GM06990 (cell line): ENCODE measurements at regions not wholly inside any gene's neighbourhood (a gene's known extent, or its start where the extent isn't known, plus 50 kb on each side); places are given as distances from the start of the nearest gene placed in this dataset.

Source experiments
- DNase-seq: peaks from one replicate; pipeline ENCODE4 v3.0.0-alpha.2; 2011; ENCODE audit not compliant: insufficient read length; ENCODE audit errors: extremely low read depth
- H3K27me3 ChIP-seq: replicated peaks from 2 replicates; pipeline ENCODE4 v1.6.0; 2011; ENCODE audit warnings: low read length; ENCODE audit not compliant: control insufficient read depth, insufficient read depth
- H3K36me3 ChIP-seq: 2 replicates; pipeline ENCODE4 v1.5.1; 2011; ENCODE audit warnings: low read length; ENCODE audit not compliant: control insufficient read depth, insufficient read depth
- H3K4me3 ChIP-seq: replicated peaks from 2 replicates; pipeline ENCODE4 v1.5.1; 2011; ENCODE audit warnings: low read depth, mild to moderate bottlenecking, control low read depth, low read length
- TF ChIP-seq, protein P1 (sequence below): IDR thresholded peaks from 2 replicates; pipeline ENCODE4 v1.5.1; 2011; ENCODE audit warnings: low read length, control low read depth, mild to moderate bottlenecking, inconsistent platforms; ENCODE audit not compliant: insufficient read depth, poor library complexity, severe bottlenecking

DNA sequence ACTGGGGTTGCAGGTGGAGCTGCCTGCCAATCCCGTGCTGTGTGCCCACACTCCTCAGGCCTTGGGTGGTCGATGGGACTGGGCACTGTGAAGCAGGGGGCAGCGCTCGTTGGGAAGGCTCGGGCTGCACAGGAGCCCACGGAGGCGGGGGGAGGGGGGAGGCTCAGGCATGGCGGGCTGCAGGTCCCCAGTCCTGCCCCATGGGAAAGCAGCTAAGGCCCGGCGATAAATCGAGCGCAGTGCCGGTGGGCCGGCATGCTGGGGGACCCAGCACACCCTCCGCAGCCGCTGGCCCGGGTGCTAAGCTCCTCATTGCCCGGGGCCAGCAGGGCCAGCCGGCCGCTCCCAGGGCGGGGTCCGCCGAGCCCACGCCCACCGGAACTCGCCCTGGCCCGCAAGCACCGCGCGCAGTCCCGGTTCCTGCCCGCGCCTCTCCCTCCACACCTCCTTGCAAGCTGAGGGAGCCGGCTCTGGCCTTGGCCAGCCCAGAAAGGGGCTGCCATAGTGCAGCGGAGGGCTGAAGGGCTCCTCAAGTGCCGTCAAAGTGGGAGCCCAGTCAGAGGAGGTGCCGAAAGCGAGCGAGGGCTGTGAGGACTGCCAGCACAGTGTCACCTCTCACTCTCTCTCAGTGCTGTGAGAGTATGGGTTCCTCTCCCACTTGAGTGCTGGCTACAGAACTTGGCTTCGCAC is 1210.6 kb upstream of the NXPH2 start:
- H3K27me3 ChIP-seq, result no peaks in the 10 kb centered on the region
- H3K4me3 ChIP-seq, result no peak overlapping the region
- DNase-seq, result no peak
- no peaks in the 10 kb centered on the region for H3K36me3 ChIP-seq
- TF ChIP-seq, protein P1, sequence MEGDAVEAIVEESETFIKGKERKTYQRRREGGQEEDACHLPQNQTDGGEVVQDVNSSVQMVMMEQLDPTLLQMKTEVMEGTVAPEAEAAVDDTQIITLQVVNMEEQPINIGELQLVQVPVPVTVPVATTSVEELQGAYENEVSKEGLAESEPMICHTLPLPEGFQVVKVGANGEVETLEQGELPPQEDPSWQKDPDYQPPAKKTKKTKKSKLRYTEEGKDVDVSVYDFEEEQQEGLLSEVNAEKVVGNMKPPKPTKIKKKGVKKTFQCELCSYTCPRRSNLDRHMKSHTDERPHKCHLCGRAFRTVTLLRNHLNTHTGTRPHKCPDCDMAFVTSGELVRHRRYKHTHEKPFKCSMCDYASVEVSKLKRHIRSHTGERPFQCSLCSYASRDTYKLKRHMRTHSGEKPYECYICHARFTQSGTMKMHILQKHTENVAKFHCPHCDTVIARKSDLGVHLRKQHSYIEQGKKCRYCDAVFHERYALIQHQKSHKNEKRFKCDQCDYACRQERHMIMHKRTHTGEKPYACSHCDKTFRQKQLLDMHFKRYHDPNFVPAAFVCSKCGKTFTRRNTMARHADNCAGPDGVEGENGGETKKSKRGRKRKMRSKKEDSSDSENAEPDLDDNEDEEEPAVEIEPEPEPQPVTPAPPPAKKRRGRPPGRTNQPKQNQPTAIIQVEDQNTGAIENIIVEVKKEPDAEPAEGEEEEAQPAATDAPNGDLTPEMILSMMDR, result no peak

DNA sequence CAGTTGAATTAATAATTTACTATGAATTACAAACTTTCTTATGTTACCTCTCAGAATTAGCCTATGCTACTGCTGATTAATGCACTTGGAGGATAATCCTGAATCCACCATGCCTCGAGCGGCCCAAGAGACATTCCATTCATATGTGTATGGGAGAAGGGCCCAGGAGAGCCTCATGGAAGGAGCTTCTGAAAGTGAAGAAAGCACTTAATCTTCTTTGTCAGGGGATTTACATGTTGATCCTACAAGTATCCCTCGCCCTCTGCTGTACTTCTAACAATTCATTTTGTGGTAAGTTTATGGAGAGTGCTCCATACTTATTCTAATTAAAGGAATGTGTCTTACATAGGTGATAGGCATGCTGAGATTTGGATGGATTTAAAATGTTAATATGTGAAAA is 1189.1 kb upstream of the NXPH2 start:
- Histone ChIP-seq H3K4me3 (no peak overlapping the region), H3K36me3 (no peaks in the 10 kb centered on the region), H3K27me3 (no peaks in the 10 kb centered on the region)
- TF ChIP-seq, protein P1, result no peak
- DNase-seq, result no peak

DNA sequence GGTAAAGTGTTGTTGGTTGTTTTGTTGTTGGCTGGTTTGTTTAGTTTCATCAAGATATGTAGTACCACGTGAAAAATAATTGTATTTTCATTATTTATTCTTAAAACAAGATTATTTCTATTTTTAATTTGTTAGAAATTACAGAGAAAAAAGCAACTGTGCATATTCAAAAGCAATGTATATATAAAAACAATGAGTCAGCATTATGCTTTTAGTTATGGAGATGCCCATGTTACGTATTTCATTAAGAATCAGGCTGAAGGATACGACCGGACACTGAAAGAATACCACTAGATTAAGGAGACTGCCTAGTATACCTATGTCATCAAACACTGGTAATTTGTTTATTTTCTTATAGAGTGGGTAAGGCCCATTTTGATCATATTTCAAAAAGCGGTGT is 1188.4 kb upstream of the NXPH2 start:
- TF ChIP-seq, protein P1, result no peak
- no peaks in the 10 kb centered on the region for H3K27me3 ChIP-seq
- no peaks in the 10 kb centered on the region for H3K36me3 ChIP-seq
- DNase-seq, result no peak
- H3K4me3 ChIP-seq, result no peak overlapping the region

DNA sequence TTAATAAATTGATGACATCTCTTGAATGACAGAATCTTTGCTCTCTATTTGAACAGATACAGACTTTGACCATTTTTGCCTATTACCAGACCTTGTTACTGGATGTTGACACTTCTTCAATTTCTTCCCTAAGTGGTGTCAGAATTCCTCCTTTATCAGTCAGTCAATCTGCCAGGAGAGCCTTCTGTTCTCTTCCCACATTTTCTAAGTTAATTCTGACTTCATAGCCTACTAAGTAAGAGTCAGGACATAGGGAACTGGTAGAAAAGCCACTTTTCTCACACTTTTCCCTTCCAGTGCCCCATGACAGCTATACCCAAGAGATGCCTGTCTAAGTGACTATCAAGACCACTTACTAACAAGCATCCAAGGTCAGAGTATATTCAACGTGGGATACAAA is 1187.5 kb upstream of the NXPH2 start:
- H3K4me3 ChIP-seq, result no peak overlapping the region
- TF ChIP-seq, protein P1, result no peak
- no peaks in the 10 kb centered on the region for H3K27me3 ChIP-seq
- no peaks in the 10 kb centered on the region for H3K36me3 ChIP-seq
- DNase-seq, result no peak

DNA sequence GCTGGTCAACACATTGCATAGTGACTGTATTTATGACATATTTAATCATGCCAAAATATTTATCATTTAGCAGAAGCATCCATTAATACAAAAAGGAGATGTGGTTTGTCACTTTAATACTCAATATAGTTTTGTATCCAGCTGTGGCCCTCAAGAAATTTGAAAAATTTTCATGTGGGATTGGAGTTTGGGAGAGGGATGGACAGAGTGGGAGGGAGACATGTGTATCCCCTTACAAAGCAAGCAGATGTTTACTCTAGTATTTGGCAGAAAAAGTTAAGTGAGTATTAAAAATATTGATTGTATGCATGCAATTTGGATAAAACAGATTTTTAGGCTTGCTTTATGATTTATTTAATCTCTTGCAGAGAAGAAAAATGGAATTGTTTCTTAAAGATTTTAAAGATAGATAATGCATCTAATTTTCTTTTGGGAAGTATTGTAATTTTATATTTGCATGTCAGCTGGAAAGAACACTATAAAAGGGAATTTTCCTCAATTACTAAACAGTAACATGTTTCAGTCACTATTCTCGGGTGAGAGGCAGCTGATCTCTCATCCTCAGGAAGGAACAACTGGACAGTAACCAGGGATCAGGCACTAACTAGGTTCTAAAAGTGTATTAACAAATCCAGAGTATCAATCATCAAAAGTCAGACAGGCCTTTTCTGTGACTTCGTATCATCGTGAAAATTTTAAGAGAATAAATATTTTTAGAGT is 1184.7 kb upstream of the NXPH2 start:
- no peaks in the 10 kb centered on the region for H3K36me3 ChIP-seq
- no peak for DNase-seq
- TF ChIP-seq, protein P1, result no peak
- no peaks in the 10 kb centered on the region for H3K27me3 ChIP-seq
- H3K4me3 ChIP-seq, result no peak overlapping the region
